ENCODE measurements at regions not wholly inside any gene's neighbourhood (a gene's known extent, or its start where the extent isn't known, plus 50 kb on each side); places are given as distances from the start of the nearest gene placed in this dataset.
"Not testable (repeated sequence)": the region's sequence is repeated elsewhere in the genome, so short reads cannot be mapped to it uniquely, and the experiment has no call there.

DNA sequence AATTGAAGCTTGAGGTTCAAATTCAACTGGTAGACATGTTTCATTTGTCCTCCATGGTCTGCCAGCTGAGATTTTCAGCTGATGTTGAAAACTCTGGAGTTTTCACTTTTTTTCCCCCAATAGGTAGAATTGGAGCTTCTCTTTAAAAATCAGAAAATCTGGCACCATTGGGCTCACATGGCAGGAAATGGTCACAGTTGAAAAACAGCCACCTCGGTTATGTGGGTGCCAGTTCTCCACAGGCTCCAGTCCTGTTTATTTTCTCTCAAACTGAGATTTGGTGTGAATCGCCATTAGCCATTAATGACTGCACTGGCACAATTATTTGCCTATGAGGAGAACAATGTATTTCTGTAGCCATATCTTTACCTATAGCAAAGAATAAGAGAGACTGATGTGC lies 171.4 kb upstream of the TFAP2D start:
- no peak overlapping the region for H3K27ac Mint-ChIP-seq
- ATAC-seq (no peak), DNase-seq (no peak)
- no peaks in the 10 kb centered on the region for H3K36me3 Mint-ChIP-seq (ENCODE audit: low read depth)
- H3K9me3 Mint-ChIP-seq (ENCODE audit: insufficient read depth): peaks cover 4% of the 10 kb centered on the region
- no peaks in the 10 kb centered on the region for H3K4me1 Mint-ChIP-seq (ENCODE audit: low read depth)
- ChIA-PET POLR2A (no interaction called here), CTCF (no interaction called here)
- H3K27me3 Mint-ChIP-seq (ENCODE audit: low read depth): no peaks in the 10 kb centered on the region
- H3K4me3 Mint-ChIP-seq: no peak overlapping the region

DNA sequence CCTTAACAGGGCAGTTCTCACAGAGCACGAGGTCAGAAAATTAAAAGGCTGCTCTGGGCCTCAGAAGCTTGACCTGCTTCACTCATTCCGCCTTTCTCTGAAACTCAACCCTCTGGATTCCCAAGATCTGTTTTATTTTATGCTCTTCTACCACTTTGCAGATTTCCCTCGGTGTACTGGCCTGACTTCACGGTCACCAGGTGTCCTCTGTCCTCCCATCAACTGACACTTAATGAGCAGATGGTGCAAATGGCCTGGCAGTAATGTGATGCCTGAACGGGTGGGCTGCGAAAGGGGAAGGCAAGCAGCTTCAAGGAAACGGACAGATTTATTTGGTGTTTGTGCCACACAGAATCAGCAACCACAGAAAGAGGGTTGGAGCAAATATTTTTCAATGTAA lies 169.7 kb upstream of the TFAP2D start:
- H3K36me3 Mint-ChIP-seq (ENCODE audit: low read depth): no peaks in the 10 kb centered on the region
- POLR2A ChIA-PET: no interaction called here
- no peaks in the 10 kb centered on the region for H3K4me1 Mint-ChIP-seq (ENCODE audit: low read depth)
- ATAC-seq (no peak), DNase-seq (no peak)
- no peak overlapping the region for H3K4me3 Mint-ChIP-seq
- CTCF ChIA-PET: no interaction called here
- peaks cover 4% of the 10 kb centered on the region for H3K9me3 Mint-ChIP-seq (ENCODE audit: insufficient read depth)
- H3K27ac Mint-ChIP-seq: no peak overlapping the region
- no peaks in the 10 kb centered on the region for H3K27me3 Mint-ChIP-seq (ENCODE audit: low read depth)

DNA sequence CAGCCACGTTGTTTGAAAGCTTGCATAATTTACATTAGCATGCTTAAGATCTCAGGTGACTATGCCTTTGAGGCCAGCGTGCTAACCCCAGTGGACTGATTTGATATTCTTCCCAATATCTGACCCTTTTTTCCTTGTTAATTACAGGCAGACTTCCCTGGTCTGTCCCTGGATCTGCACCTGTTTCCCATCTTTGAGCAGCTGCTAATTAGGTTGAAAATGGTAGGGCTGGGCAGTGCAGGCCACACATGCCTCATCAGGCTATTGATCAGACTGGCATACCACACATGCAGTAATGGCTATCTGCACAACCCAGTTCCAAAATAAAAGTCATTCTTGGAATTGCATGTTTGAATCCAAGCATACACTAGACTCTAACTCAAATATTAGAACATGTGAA lies 164.3 kb upstream of the TFAP2D start:
- Mint-ChIP-seq H3K9me3 (ENCODE audit: insufficient read depth) (no peaks in the 10 kb centered on the region), H3K27me3 (ENCODE audit: low read depth) (no peaks in the 10 kb centered on the region), H3K36me3 (ENCODE audit: low read depth) (no peaks in the 10 kb centered on the region), H3K27ac (no peak overlapping the region), H3K4me3 (no peak overlapping the region), H3K4me1 (ENCODE audit: low read depth) (no peaks in the 10 kb centered on the region)
- ChIA-PET CTCF (no interaction called here), POLR2A (no interaction called here)
- ATAC-seq (no peak), DNase-seq (no peak)

DNA sequence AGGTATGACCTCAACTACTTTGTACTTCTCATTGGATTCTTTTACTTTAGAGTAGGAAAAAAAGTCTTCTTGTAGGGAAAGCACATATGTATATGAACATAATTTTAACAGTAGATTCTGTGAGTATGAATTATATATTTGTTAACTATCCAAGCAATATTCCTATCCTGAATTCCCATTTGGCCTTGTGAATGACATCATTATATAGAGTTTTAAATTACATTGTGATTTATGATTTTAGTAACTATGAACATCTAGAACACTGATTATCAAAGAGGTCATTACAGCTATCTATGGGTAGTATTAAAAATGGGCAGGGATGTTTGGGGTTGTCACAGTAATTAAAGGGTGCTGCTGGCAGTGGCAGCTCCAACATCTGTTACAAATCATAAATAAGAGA lies 163.9 kb upstream of the TFAP2D start:
- H3K36me3 Mint-ChIP-seq (ENCODE audit: low read depth): no peaks in the 10 kb centered on the region
- H3K4me3 Mint-ChIP-seq: no peak overlapping the region
- ATAC-seq: no peak
- H3K27me3 Mint-ChIP-seq (ENCODE audit: low read depth): no peaks in the 10 kb centered on the region
- no peaks in the 10 kb centered on the region for H3K9me3 Mint-ChIP-seq (ENCODE audit: insufficient read depth)
- ChIA-PET CTCF (no interaction called here), POLR2A (no interaction called here)
- H3K27ac Mint-ChIP-seq: no peak overlapping the region
- DNase-seq: no peak
- H3K4me1 Mint-ChIP-seq (ENCODE audit: low read depth): no peaks in the 10 kb centered on the region

DNA sequence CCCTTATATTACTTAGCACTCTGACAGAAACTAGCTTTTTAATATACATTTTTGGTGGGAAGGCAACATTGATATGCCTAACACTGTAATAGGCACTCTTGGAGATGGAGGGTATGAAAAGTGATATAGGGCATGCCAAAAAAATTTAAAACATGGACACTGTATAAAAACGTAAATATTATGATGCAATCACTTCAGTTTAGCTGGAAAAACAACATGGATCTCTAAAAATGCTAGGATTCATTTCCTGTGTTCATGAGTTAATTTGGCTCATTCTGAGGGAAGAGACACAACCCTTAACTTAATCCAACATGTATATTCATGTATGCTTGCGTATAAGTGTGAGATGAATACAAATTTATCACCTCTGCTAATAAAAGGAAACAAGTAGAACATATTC lies 157.3 kb upstream of the TFAP2D start:
- Mint-ChIP-seq H3K36me3 (ENCODE audit: low read depth) (no peaks in the 10 kb centered on the region), H3K9me3 (ENCODE audit: insufficient read depth) (no peaks in the 10 kb centered on the region), H3K4me1 (ENCODE audit: low read depth) (no peaks in the 10 kb centered on the region), H3K27ac (no peak overlapping the region), H3K4me3 (no peak overlapping the region), H3K27me3 (ENCODE audit: low read depth) (no peaks in the 10 kb centered on the region)
- ATAC-seq (no peak), DNase-seq (no peak)
- ChIA-PET CTCF (no interaction called here), POLR2A (no interaction called here)

DNA sequence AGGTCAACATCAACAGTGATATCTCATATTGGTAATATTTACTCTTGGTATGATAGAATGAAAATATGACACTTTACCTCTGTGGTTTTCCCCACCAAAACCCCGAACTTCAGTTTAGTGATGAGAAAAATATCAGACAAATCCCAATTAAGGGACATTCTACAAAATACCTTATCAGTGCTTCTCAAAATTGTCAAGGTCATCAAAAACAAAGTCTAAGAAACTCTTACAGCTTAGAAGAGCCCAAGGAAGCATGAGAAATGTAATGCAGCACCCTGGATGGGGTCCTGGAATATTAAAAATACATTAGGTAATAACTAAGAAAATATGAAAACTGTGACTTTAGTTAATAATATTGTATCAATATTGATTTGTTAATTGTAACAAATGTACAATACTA lies 148.3 kb upstream of the TFAP2D start:
- H3K36me3 Mint-ChIP-seq (ENCODE audit: low read depth): no peaks in the 10 kb centered on the region
- ATAC-seq (no peak), DNase-seq (no peak)
- no peak overlapping the region for H3K4me3 Mint-ChIP-seq
- ChIA-PET POLR2A (no interaction called here), CTCF (no interaction called here)
- no peak overlapping the region for H3K27ac Mint-ChIP-seq
- H3K27me3 Mint-ChIP-seq (ENCODE audit: low read depth): no peaks in the 10 kb centered on the region
- no peaks in the 10 kb centered on the region for H3K9me3 Mint-ChIP-seq (ENCODE audit: insufficient read depth)
- no peaks in the 10 kb centered on the region for H3K4me1 Mint-ChIP-seq (ENCODE audit: low read depth)

DNA sequence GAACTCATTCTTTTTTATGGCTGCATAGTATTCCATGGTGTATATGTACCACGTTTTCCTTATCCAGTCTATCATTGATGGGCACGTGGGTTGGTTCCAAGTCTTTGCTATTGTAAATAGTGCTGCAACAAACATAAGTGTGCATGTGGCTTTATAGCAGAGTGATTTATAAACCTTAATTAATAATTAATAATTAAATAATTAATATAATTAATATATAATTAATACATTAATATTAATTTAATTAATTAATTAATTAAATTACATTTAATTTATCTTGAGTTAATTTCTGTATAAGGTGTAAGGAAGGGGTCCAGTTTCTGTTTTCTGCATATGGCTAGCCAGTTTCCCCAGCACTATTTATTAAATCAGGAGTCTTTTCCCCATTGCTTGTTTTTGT lies 142.1 kb upstream of the TFAP2D start:
- H3K27me3 Mint-ChIP-seq (ENCODE audit: low read depth); H3K27ac Mint-ChIP-seq; H3K36me3 Mint-ChIP-seq (ENCODE audit: low read depth); POLR2A ChIA-PET; H3K9me3 Mint-ChIP-seq (ENCODE audit: insufficient read depth); ATAC-seq; CTCF ChIA-PET; DNase-seq; H3K4me1 Mint-ChIP-seq (ENCODE audit: low read depth); H3K4me3 Mint-ChIP-seq: not testable (repeated sequence)

DNA sequence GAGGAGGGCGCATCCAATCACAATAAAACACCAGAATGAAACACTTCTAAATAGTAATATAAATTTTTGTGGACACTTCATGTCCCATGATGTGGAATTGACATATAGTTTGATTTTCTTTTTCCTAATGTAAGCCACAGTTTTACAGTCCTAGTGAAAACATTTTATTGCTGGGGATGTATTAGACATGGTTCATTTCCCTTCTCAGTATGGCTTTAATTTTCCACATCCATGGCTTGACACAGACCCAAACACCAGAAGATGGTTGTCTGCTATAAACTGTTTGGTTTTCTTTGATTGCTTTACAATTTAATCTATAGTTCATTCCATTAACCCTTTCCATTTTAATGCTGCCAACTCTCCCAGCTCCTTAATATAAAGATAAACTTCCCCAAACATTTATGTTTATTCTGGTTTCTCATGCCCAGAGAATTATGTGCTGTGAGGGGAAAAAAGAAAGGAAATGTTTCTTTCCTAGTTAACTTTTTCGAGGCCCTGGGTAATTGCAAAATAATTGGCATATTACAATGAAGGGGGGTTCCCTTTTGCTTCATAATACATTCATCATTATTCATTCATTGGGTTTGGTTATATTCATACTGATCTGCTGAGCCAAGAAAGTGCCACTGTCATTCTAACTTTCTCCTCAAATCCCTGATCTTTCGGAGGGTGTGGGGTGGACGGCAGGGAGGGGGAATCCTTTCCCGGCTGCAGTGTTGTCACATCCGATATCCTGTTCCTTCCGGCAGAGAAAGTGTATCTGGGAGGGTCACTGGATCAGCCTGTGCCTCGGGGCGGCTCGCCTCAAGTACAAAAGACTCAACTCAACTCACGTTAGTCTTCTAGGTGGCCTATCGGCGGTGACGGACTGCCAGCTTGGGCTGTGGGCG lies 127.6 kb upstream of the TFAP2D start:
- POLR2A ChIA-PET: no interaction called here
- H3K4me1 Mint-ChIP-seq (ENCODE audit: low read depth): no peaks in the 10 kb centered on the region
- H3K4me3 Mint-ChIP-seq: no peak overlapping the region
- DNase-seq (no peak), ATAC-seq (no peak)
- H3K27ac Mint-ChIP-seq: no peak overlapping the region
- no peaks in the 10 kb centered on the region for H3K9me3 Mint-ChIP-seq (ENCODE audit: insufficient read depth)
- H3K27me3 Mint-ChIP-seq (ENCODE audit: low read depth): no peaks in the 10 kb centered on the region
- CTCF ChIA-PET: no interaction called here
- H3K36me3 Mint-ChIP-seq (ENCODE audit: low read depth): no peaks in the 10 kb centered on the region

DNA sequence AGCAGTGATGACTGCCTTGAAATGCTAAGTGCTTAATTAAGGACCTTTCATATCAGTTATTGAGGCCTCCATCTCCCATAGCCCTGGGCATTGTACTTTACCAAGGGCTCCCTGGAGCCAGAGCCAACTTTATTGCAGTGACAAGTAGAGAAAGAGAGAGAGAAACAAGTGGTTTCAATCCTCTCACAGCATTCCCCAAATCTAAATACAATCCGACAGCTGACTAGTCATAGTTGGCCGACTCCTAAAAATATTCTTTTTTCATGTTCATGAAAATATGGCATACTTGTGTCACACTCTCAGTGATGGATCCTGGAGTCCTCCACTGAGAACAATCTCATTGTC lies 127.0 kb upstream of the TFAP2D start:
- Mint-ChIP-seq H3K4me3 (no peak overlapping the region), H3K27ac (no peak overlapping the region), H3K36me3 (ENCODE audit: low read depth) (no peaks in the 10 kb centered on the region), H3K27me3 (ENCODE audit: low read depth) (no peaks in the 10 kb centered on the region), H3K9me3 (ENCODE audit: insufficient read depth) (no peaks in the 10 kb centered on the region), H3K4me1 (ENCODE audit: low read depth) (no peaks in the 10 kb centered on the region)
- no peak for DNase-seq
- ChIA-PET POLR2A (no interaction called here), CTCF (no interaction called here)
- no peak for ATAC-seq

DNA sequence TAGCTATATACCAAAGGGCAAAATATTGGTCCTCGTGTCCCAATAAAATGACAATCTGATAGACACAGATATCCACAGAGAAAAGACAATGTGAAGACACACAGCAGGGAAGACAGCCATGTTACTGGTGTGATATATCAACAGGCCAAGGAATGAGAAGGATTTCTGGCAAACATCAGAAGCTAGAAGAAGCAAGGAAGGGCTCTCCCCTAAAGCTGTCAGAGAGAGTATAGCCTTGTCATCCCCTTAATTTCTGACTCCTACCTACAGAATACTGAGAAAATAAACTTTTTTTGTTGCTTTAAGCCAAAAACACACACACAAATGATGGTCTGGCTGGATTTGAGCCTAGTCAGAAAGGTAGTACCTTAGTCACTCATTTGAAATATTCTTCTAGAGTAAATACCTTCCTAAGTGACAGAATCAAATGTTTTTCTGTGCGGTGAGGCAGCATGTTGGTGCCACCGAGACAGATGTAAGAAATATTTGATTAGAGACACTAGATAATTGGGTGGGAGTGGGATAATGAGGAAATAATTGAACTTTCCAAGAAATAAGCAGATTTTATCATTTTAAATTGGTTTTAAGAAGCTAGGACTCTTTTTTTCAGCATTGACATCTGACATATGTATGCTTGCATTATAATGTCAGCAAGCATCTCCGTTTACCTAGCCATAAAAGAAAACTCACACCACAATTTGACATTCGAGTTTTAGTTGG lies 123.4 kb upstream of the TFAP2D start:
- no peaks in the 10 kb centered on the region for H3K27me3 Mint-ChIP-seq (ENCODE audit: low read depth)
- no peak overlapping the region for H3K4me3 Mint-ChIP-seq
- H3K36me3 Mint-ChIP-seq (ENCODE audit: low read depth): no peaks in the 10 kb centered on the region
- DNase-seq (no peak), ATAC-seq (no peak)
- ChIA-PET POLR2A (no interaction called here), CTCF (no interaction called here)
- H3K4me1 Mint-ChIP-seq (ENCODE audit: low read depth): no peaks in the 10 kb centered on the region
- H3K27ac Mint-ChIP-seq: no peak overlapping the region
- H3K9me3 Mint-ChIP-seq (ENCODE audit: insufficient read depth): no peaks in the 10 kb centered on the region

DNA sequence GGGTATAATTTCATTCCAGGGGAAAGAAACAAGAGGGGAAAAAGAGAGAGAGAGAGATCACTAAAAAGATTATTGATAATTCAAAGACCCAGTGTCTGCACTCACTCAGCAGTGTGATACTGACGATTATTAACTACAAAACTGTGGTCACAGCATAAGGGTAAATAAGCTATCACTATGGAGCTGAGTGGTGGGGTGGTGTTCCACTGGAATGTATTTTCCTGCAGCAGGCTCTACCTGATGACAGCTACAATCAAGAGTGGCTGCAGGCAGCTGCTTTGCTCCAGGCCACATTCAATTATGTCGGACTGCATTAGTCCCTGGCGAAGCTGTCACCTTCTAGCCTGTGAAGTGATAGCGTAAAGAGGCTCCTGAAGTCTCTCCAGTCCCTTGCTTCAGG lies 122.2 kb upstream of the TFAP2D start:
- ATAC-seq: no peak
- no peaks in the 10 kb centered on the region for H3K9me3 Mint-ChIP-seq (ENCODE audit: insufficient read depth)
- no peaks in the 10 kb centered on the region for H3K4me1 Mint-ChIP-seq (ENCODE audit: low read depth)
- DNase-seq: no peak
- POLR2A ChIA-PET: no interaction called here
- H3K27me3 Mint-ChIP-seq (ENCODE audit: low read depth): no peaks in the 10 kb centered on the region
- no peak overlapping the region for H3K4me3 Mint-ChIP-seq
- no peaks in the 10 kb centered on the region for H3K36me3 Mint-ChIP-seq (ENCODE audit: low read depth)
- no peak overlapping the region for H3K27ac Mint-ChIP-seq
- CTCF ChIA-PET: no interaction called here

DNA sequence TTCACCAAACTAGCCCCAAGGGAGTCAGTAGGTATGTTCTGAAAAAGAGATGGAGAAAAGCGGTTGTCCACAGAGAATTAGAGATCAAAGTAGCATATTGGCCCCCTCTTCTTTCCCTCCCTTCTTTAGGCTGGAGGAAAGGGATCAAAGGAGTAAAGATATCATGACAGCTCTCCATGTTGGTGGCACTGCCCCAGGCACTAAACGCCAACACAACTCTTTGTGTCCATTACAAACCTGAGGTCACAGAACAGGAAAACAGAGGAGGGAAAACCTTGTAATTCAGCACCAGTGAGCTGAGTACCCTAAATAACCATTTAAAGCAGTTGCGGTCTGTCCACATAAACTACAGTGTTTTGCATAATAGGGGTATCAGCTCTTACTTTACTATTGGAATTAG lies 113.0 kb upstream of the TFAP2D start:
- H3K36me3 Mint-ChIP-seq (ENCODE audit: low read depth): no peaks in the 10 kb centered on the region
- ChIA-PET CTCF (no interaction called here), POLR2A (no interaction called here)
- H3K9me3 Mint-ChIP-seq (ENCODE audit: insufficient read depth): no peaks in the 10 kb centered on the region
- DNase-seq (no peak), ATAC-seq (no peak)
- no peaks in the 10 kb centered on the region for H3K4me1 Mint-ChIP-seq (ENCODE audit: low read depth)
- H3K27me3 Mint-ChIP-seq (ENCODE audit: low read depth): no peaks in the 10 kb centered on the region
- no peak overlapping the region for H3K4me3 Mint-ChIP-seq
- no peak overlapping the region for H3K27ac Mint-ChIP-seq

DNA sequence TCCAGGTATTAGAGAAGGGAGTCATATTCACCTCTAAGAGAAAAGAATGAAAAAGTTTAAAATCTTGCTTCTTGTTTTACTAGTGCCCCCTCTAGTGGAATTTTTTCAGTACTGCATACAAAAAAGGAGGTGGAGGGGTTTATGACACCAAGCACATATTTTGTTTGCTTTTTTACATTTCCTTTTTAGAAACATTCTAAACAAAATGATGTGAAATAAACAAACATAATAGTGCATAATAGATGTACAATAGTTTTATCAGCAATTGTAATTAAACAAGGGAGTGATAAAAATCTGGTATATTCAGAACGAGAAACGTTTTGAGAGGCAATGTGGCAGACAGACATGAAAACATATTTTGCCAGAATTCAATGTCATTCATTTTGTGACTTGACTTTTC lies 111.0 kb upstream of the TFAP2D start:
- Mint-ChIP-seq H3K36me3 (ENCODE audit: low read depth) (no peaks in the 10 kb centered on the region), H3K9me3 (ENCODE audit: insufficient read depth) (no peaks in the 10 kb centered on the region), H3K4me1 (ENCODE audit: low read depth) (no peaks in the 10 kb centered on the region), H3K4me3 (no peak overlapping the region), H3K27me3 (ENCODE audit: low read depth) (no peaks in the 10 kb centered on the region), H3K27ac (no peak overlapping the region)
- ATAC-seq (no peak), DNase-seq (no peak)
- ChIA-PET POLR2A (no interaction called here), CTCF (no interaction called here)
